ENCODE measurements at regions not wholly inside any gene's neighbourhood (a gene's known extent, or its start where the extent isn't known, plus 50 kb on each side); places are given as distances from the start of the nearest gene placed in this dataset.

GRCh38 chr5:173534031-173534430 is 82.4 kb downstream of the BOD1 start:
- H3K4me3 ChIP-seq (ENCODE audit: low read depth in 1 of 3, low read length in 3 of 3), result no peak overlapping the region
- H3K36me3 ChIP-seq (ENCODE audit: control insufficient read depth in 3 of 3, insufficient read depth in 2 of 3, low read depth in 1 of 3, low read length in 3 of 3), result no peaks in the 10 kb centered on the region
- no peaks in the 10 kb centered on the region for H3K4me1 ChIP-seq (ENCODE audit: control insufficient read depth in 3 of 3, insufficient read depth in 2 of 3, low read depth in 1 of 3, low read length in 2 of 3)
- H3K27ac ChIP-seq (ENCODE audit: low read depth in 1 of 3, low read length in 2 of 3), result no peak overlapping the region
- no peaks in the 10 kb centered on the region for H3K9me3 ChIP-seq (ENCODE audit: control insufficient read depth in 2 of 2, insufficient read depth in 1 of 2, low read depth in 1 of 2, low read length in 1 of 2)
- DNase-seq (no peak), FAIRE-seq (no peak)
- 0 to 30% (median 0%) methylated on average over 1 of the region's 1 CpG for WGBS, 3 donors
- H3K27me3 ChIP-seq (ENCODE audit: control insufficient read depth in 3 of 3, insufficient read depth in 3 of 3, low read length in 3 of 3), result no peaks in the 10 kb centered on the region

- Histone ChIP-seq H3K36me3 (ENCODE audit: control insufficient read depth in 3 of 3, insufficient read depth in 2 of 3, low read depth in 1 of 3, low read length in 3 of 3) (no peaks in the 10 kb centered on the region), H3K27me3 (ENCODE audit: control insufficient read depth in 3 of 3, insufficient read depth in 3 of 3, low read length in 3 of 3) (no peaks in the 10 kb centered on the region), H3K27ac (ENCODE audit: low read depth in 1 of 3, low read length in 2 of 3) (no peak overlapping the region), H3K4me3 (ENCODE audit: low read depth in 1 of 3, low read length in 3 of 3) (no peak overlapping the region), H3K9me3 (ENCODE audit: control insufficient read depth in 2 of 2, insufficient read depth in 1 of 2, low read depth in 1 of 2, low read length in 1 of 2) (no peaks in the 10 kb centered on the region), H3K4me1 (ENCODE audit: control insufficient read depth in 3 of 3, insufficient read depth in 2 of 3, low read depth in 1 of 3, low read length in 2 of 3) (no peaks in the 10 kb centered on the region)
- no peak for FAIRE-seq
- 74 to 89% (median 79%) methylated on average over 6 of the region's 6 CpGs for WGBS, 3 donors
- DNase-seq, result no peak
Observed at GRCh38 chr5:173532689-173533250, 83.7 kb downstream of the BOD1 start.

GRCh38 chr5:173531863-173532262 is 84.6 kb downstream of the BOD1 start:
- FAIRE-seq (no peak), DNase-seq (no peak)
- Histone ChIP-seq H3K36me3 (ENCODE audit: control insufficient read depth in 3 of 3, insufficient read depth in 2 of 3, low read depth in 1 of 3, low read length in 3 of 3) (no peaks in the 10 kb centered on the region), H3K4me3 (ENCODE audit: low read depth in 1 of 3, low read length in 3 of 3) (no peak overlapping the region), H3K9me3 (ENCODE audit: control insufficient read depth in 2 of 2, insufficient read depth in 1 of 2, low read depth in 1 of 2, low read length in 1 of 2) (no peaks in the 10 kb centered on the region), H3K4me1 (ENCODE audit: control insufficient read depth in 3 of 3, insufficient read depth in 2 of 3, low read depth in 1 of 3, low read length in 2 of 3) (no peaks in the 10 kb centered on the region), H3K27ac (ENCODE audit: low read depth in 1 of 3, low read length in 2 of 3) (no peak overlapping the region), H3K27me3 (ENCODE audit: control insufficient read depth in 3 of 3, insufficient read depth in 3 of 3, low read length in 3 of 3) (no peaks in the 10 kb centered on the region)
- whole genome bisulfite sequencing, 3 donors, result 71 to 86% (median 74%) methylated on average over 9 of the region's 9 CpGs

- H3K9me3 ChIP-seq (ENCODE audit: control insufficient read depth in 2 of 2, insufficient read depth in 1 of 2, low read depth in 1 of 2, low read length in 1 of 2), result no peaks in the 10 kb centered on the region
- WGBS, 3 donors, result 79 to 81% (median 79%) methylated on average over 4 of the region's 4 CpGs
- H3K4me1 ChIP-seq (ENCODE audit: control insufficient read depth in 3 of 3, insufficient read depth in 2 of 3, low read depth in 1 of 3, low read length in 2 of 3), result no peaks in the 10 kb centered on the region
- no peaks in the 10 kb centered on the region for H3K27me3 ChIP-seq (ENCODE audit: control insufficient read depth in 3 of 3, insufficient read depth in 3 of 3, low read length in 3 of 3)
- H3K4me3 ChIP-seq (ENCODE audit: low read depth in 1 of 3, low read length in 3 of 3), result no peak overlapping the region
- no peak overlapping the region for H3K27ac ChIP-seq (ENCODE audit: low read depth in 1 of 3, low read length in 2 of 3)
- FAIRE-seq, result no peak
- no peak for DNase-seq
- no peaks in the 10 kb centered on the region for H3K36me3 ChIP-seq (ENCODE audit: control insufficient read depth in 3 of 3, insufficient read depth in 2 of 3, low read depth in 1 of 3, low read length in 3 of 3)
Observed at GRCh38 chr5:173530547-173530946, 85.9 kb downstream of the BOD1 start.

- H3K9me3 ChIP-seq (ENCODE audit: control insufficient read depth in 2 of 2, insufficient read depth in 1 of 2, low read depth in 1 of 2, low read length in 1 of 2), result no peaks in the 10 kb centered on the region
- no peaks in the 10 kb centered on the region for H3K36me3 ChIP-seq (ENCODE audit: control insufficient read depth in 3 of 3, insufficient read depth in 2 of 3, low read depth in 1 of 3, low read length in 3 of 3)
- H3K4me1 ChIP-seq (ENCODE audit: control insufficient read depth in 3 of 3, insufficient read depth in 2 of 3, low read depth in 1 of 3, low read length in 2 of 3), result no peaks in the 10 kb centered on the region
- WGBS, 3 donors, result 68 to 86% (median 76%) methylated on average over 3 of the region's 3 CpGs
- FAIRE-seq (no peak), DNase-seq (no peak)
- no peak overlapping the region for H3K4me3 ChIP-seq (ENCODE audit: low read depth in 1 of 3, low read length in 3 of 3)
- no peaks in the 10 kb centered on the region for H3K27me3 ChIP-seq (ENCODE audit: control insufficient read depth in 3 of 3, insufficient read depth in 3 of 3, low read length in 3 of 3)
- no peak overlapping the region for H3K27ac ChIP-seq (ENCODE audit: low read depth in 1 of 3, low read length in 2 of 3)
Observed at GRCh38 chr5:173529861-173530260, 86.6 kb downstream of the BOD1 start.

- Histone ChIP-seq H3K36me3 (ENCODE audit: control insufficient read depth in 3 of 3, insufficient read depth in 2 of 3, low read depth in 1 of 3, low read length in 3 of 3) (no peaks in the 10 kb centered on the region), H3K27me3 (ENCODE audit: control insufficient read depth in 3 of 3, insufficient read depth in 3 of 3, low read length in 3 of 3) (no peaks in the 10 kb centered on the region), H3K4me3 (ENCODE audit: low read depth in 1 of 3, low read length in 3 of 3) (no peak overlapping the region), H3K4me1 (ENCODE audit: control insufficient read depth in 3 of 3, insufficient read depth in 2 of 3, low read depth in 1 of 3, low read length in 2 of 3) (no peaks in the 10 kb centered on the region), H3K9me3 (ENCODE audit: control insufficient read depth in 2 of 2, insufficient read depth in 1 of 2, low read depth in 1 of 2, low read length in 1 of 2) (no peaks in the 10 kb centered on the region), H3K27ac (ENCODE audit: low read depth in 1 of 3, low read length in 2 of 3) (no peak overlapping the region)
- FAIRE-seq (no peak), DNase-seq (no peak)
- WGBS, 3 donors, result 71 to 82% (median 78%) methylated on average over 9 of the region's 9 CpGs
Observed at GRCh38 chr5:173527671-173528070, 88.8 kb downstream of the BOD1 start.

- 64 to 78% (median 65%) methylated on average over 3 of the region's 3 CpGs for WGBS, 3 donors
- H3K4me3 ChIP-seq (ENCODE audit: low read depth in 1 of 3, low read length in 3 of 3), result no peak overlapping the region
- DNase-seq (no peak), FAIRE-seq (no peak)
- H3K4me1 ChIP-seq (ENCODE audit: control insufficient read depth in 3 of 3, insufficient read depth in 2 of 3, low read depth in 1 of 3, low read length in 2 of 3), result no peaks in the 10 kb centered on the region
- no peaks in the 10 kb centered on the region for H3K36me3 ChIP-seq (ENCODE audit: control insufficient read depth in 3 of 3, insufficient read depth in 2 of 3, low read depth in 1 of 3, low read length in 3 of 3)
- no peaks in the 10 kb centered on the region for H3K27me3 ChIP-seq (ENCODE audit: control insufficient read depth in 3 of 3, insufficient read depth in 3 of 3, low read length in 3 of 3)
- H3K27ac ChIP-seq (ENCODE audit: low read depth in 1 of 3, low read length in 2 of 3), result no peak overlapping the region
- no peaks in the 10 kb centered on the region for H3K9me3 ChIP-seq (ENCODE audit: control insufficient read depth in 2 of 2, insufficient read depth in 1 of 2, low read depth in 1 of 2, low read length in 1 of 2)
Observed at GRCh38 chr5:173524136-173524535, 92.3 kb downstream of the BOD1 start.

- WGBS, 3 donors, result 49 to 58% (median 56%) methylated on average over 2 of the region's 2 CpGs
- Histone ChIP-seq H3K27ac (ENCODE audit: low read depth in 1 of 3, low read length in 2 of 3) (no peak overlapping the region), H3K4me1 (ENCODE audit: control insufficient read depth in 3 of 3, insufficient read depth in 2 of 3, low read depth in 1 of 3, low read length in 2 of 3) (no peaks in the 10 kb centered on the region), H3K9me3 (ENCODE audit: control insufficient read depth in 2 of 2, insufficient read depth in 1 of 2, low read depth in 1 of 2, low read length in 1 of 2) (peaks cover 0 to 2% of the 10 kb centered on the region in 2 donors), H3K27me3 (ENCODE audit: control insufficient read depth in 3 of 3, insufficient read depth in 3 of 3, low read length in 3 of 3) (no peaks in the 10 kb centered on the region), H3K36me3 (ENCODE audit: control insufficient read depth in 3 of 3, insufficient read depth in 2 of 3, low read depth in 1 of 3, low read length in 3 of 3) (no peaks in the 10 kb centered on the region), H3K4me3 (ENCODE audit: low read depth in 1 of 3, low read length in 3 of 3) (no peak overlapping the region)
- no peak for FAIRE-seq
- DNase-seq, result no peak
Observed at GRCh38 chr5:173523388-173523787, 93.1 kb downstream of the BOD1 start.

GRCh38 chr5:173522518-173522917 is 93.9 kb downstream of the BOD1 start:
- FAIRE-seq (no peak), DNase-seq (no peak)
- H3K4me1 ChIP-seq (ENCODE audit: control insufficient read depth in 3 of 3, insufficient read depth in 2 of 3, low read depth in 1 of 3, low read length in 2 of 3), result no peaks in the 10 kb centered on the region
- no peaks in the 10 kb centered on the region for H3K27me3 ChIP-seq (ENCODE audit: control insufficient read depth in 3 of 3, insufficient read depth in 3 of 3, low read length in 3 of 3)
- H3K27ac ChIP-seq (ENCODE audit: low read depth in 1 of 3, low read length in 2 of 3), result no peak overlapping the region
- H3K9me3 ChIP-seq (ENCODE audit: control insufficient read depth in 2 of 2, insufficient read depth in 1 of 2, low read depth in 1 of 2, low read length in 1 of 2), result peaks cover 0 to 2% of the 10 kb centered on the region in 2 donors
- no peak overlapping the region for H3K4me3 ChIP-seq (ENCODE audit: low read depth in 1 of 3, low read length in 3 of 3)
- 50 to 80% (median 62%) methylated on average over 1 of the region's 1 CpG for WGBS, 3 donors
- no peaks in the 10 kb centered on the region for H3K36me3 ChIP-seq (ENCODE audit: control insufficient read depth in 3 of 3, insufficient read depth in 2 of 3, low read depth in 1 of 3, low read length in 3 of 3)

Data from small intestine (tissue), 7 donors.